C4-2B (cell line): ENCODE measurements at regions not wholly inside any gene's neighbourhood (a gene's known extent, or its start where the extent isn't known, plus 50 kb on each side); places are given as distances from the start of the nearest gene placed in this dataset.

Source experiments
- ZFX ChIP-seq: fragments of 450-650 bp; IDR thresholded peaks from 2 replicates; pipeline ENCODE4 v1.6.1; 2017
- TF ChIP-seq, protein P1 (sequence below): fragments of 450-650 bp; conservative IDR thresholded peaks from 2 replicates; pipeline ENCODE4 v1.5.1; 2017; ENCODE audit warnings: mild to moderate bottlenecking

DNA sequence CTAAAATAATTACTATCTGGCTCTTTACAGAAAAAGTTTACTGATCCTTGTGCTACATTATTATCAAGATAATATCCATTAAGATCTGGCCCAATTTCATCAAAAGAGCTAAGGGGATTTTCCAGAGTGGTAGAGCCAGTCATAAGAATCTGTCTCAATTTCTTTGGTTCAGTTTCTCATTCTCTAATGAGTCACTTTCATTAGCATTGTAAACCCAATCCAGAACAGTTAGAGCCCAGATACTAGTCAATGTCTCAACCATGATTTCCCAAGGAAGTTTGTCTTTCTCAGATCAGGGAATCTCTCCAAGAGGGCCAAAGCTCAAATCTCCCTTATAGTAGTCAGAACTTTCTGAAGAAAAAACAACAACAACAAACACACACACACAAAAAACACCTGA is 131.1 kb upstream of the PPP2R3A start:
- TF ChIP-seq, protein P1, sequence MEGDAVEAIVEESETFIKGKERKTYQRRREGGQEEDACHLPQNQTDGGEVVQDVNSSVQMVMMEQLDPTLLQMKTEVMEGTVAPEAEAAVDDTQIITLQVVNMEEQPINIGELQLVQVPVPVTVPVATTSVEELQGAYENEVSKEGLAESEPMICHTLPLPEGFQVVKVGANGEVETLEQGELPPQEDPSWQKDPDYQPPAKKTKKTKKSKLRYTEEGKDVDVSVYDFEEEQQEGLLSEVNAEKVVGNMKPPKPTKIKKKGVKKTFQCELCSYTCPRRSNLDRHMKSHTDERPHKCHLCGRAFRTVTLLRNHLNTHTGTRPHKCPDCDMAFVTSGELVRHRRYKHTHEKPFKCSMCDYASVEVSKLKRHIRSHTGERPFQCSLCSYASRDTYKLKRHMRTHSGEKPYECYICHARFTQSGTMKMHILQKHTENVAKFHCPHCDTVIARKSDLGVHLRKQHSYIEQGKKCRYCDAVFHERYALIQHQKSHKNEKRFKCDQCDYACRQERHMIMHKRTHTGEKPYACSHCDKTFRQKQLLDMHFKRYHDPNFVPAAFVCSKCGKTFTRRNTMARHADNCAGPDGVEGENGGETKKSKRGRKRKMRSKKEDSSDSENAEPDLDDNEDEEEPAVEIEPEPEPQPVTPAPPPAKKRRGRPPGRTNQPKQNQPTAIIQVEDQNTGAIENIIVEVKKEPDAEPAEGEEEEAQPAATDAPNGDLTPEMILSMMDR, result no peak
- TF ChIP-seq ZFX, result no peak
